DND-41 (cell line): ENCODE measurements at regions not wholly inside any gene's neighbourhood (a gene's known extent, or its start where the extent isn't known, plus 50 kb on each side); places are given as distances from the start of the nearest gene placed in this dataset.

Experiments used
- EZH2 ChIP-seq: IDR thresholded peaks from 3 replicates; pipeline ENCODE4 v1.6.1; 2012; ENCODE audit warnings: borderline replicate concordance, low read depth, mild to moderate bottlenecking, moderate library complexity, low read length, inconsistent platforms; ENCODE audit not compliant: severe bottlenecking
- TF ChIP-seq, protein P1 (sequence below): IDR thresholded peaks from 2 replicates; pipeline ENCODE4 v1.5.1; 2012; ENCODE audit warnings: borderline replicate concordance, low read length, moderate library complexity, mild to moderate bottlenecking; ENCODE audit not compliant: poor library complexity, severe bottlenecking; ENCODE audit errors: extremely low read depth

DNA sequence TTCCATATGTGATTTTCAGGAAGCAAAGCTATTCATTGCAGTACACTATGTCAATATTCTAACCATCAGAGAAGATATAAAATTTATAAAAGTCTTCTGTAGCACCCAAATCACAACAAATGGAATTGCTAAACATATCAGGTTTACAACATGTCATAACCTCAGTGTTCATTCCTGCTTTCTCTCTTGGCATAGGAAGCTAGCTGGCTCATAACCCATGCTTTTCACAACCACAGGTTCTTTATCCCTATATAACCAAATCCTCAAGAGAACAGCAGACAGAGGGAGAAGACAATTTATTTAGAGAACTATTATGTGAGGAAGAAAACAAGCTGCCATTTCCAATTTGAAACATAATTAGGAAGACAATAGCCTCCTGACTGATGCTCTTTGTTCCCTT, 997.0 kb upstream of the ACVR2A start:
- TF ChIP-seq, protein P1, sequence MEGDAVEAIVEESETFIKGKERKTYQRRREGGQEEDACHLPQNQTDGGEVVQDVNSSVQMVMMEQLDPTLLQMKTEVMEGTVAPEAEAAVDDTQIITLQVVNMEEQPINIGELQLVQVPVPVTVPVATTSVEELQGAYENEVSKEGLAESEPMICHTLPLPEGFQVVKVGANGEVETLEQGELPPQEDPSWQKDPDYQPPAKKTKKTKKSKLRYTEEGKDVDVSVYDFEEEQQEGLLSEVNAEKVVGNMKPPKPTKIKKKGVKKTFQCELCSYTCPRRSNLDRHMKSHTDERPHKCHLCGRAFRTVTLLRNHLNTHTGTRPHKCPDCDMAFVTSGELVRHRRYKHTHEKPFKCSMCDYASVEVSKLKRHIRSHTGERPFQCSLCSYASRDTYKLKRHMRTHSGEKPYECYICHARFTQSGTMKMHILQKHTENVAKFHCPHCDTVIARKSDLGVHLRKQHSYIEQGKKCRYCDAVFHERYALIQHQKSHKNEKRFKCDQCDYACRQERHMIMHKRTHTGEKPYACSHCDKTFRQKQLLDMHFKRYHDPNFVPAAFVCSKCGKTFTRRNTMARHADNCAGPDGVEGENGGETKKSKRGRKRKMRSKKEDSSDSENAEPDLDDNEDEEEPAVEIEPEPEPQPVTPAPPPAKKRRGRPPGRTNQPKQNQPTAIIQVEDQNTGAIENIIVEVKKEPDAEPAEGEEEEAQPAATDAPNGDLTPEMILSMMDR: no peak
- TF ChIP-seq EZH2: no peak
